HEK293T (cell line): ENCODE measurements at regions not wholly inside any gene's neighbourhood (a gene's known extent, or its start where the extent isn't known, plus 50 kb on each side); places are given as distances from the start of the nearest gene placed in this dataset.

Experiments
- CTCF ChIA-PET: fragments of 350-600 bp; formaldehyde crosslinking; extraction: SDS; loops from one replicate; lab custom pipeline; 2021; ENCODE audit warnings: antibody characterized with exemption, inconsistent platforms; lab: Yijun Ruan, JAX
- POLR2A ChIA-PET: fragments of 350-600 bp; formaldehyde crosslinking; extraction: SDS; loops from one replicate; lab custom pipeline; 2020; ENCODE audit warnings: antibody characterized with exemption, inconsistent platforms; lab: Yijun Ruan, JAX
- DNase-seq: peaks from one replicate; pipeline ENCODE4 v3.0.0; 2012; ENCODE audit warnings: mixed read lengths; ENCODE audit errors: extremely low spot score
- ARNT ChIP-seq: fragments of 450-650 bp; IDR thresholded peaks from 2 replicates; pipeline ENCODE4 v1.6.1; 2017; ENCODE audit warnings: mild to moderate bottlenecking
- BHLHE40 ChIP-seq: fragments of 450-650 bp; IDR thresholded peaks from 2 replicates; pipeline ENCODE4 v1.6.1; 2016; ENCODE audit warnings: mild to moderate bottlenecking, moderate library complexity, borderline replicate concordance
- CTBP1 ChIP-seq: fragments of 450-650 bp; IDR thresholded peaks from 2 replicates; pipeline ENCODE4 v1.6.1; 2016; ENCODE audit warnings: borderline replicate concordance
- ELF4 ChIP-seq: fragments of 450-650 bp; IDR thresholded peaks from 2 replicates; pipeline ENCODE4 v1.6.1; 2017; ENCODE audit warnings: antibody characterized with exemption
- FOXA1 ChIP-seq: fragments of 450-650 bp; IDR thresholded peaks from 2 replicates; pipeline ENCODE4 v1.6.1; 2016; ENCODE audit warnings: mild to moderate bottlenecking
- FOXK2 ChIP-seq: fragments of 450-650 bp; IDR thresholded peaks from 2 replicates; pipeline ENCODE4 v1.6.1; 2016; ENCODE audit warnings: mild to moderate bottlenecking
- FOXM1 ChIP-seq: fragments of 450-650 bp; IDR thresholded peaks from 2 replicates; pipeline ENCODE4 v1.6.1; 2017; ENCODE audit warnings: mild to moderate bottlenecking, borderline replicate concordance
- HDGF ChIP-seq: fragments of 450-650 bp; IDR thresholded peaks from 2 replicates; pipeline ENCODE4 v1.6.1; 2017; ENCODE audit warnings: antibody characterized with exemption, borderline replicate concordance
- L3MBTL2 ChIP-seq: fragments of 450-650 bp; conservative IDR thresholded peaks from 2 replicates; pipeline ENCODE4 v1.6.1; 2016; ENCODE audit warnings: mild to moderate bottlenecking
- LEF1 ChIP-seq: fragments of 450-650 bp; IDR thresholded peaks from 2 replicates; pipeline ENCODE4 v1.6.1; 2017; ENCODE audit warnings: mild to moderate bottlenecking, borderline replicate concordance
- NFRKB ChIP-seq: fragments of 450-650 bp; IDR thresholded peaks from 2 replicates; pipeline ENCODE4 v1.6.1; 2016; ENCODE audit warnings: mild to moderate bottlenecking, moderate library complexity
- SP1 ChIP-seq: fragments of 450-650 bp; IDR thresholded peaks from 2 replicates; pipeline ENCODE4 v1.6.1; 2017
- SUZ12 ChIP-seq: fragments of 450-650 bp; IDR thresholded peaks from 2 replicates; pipeline ENCODE4 v1.6.1; 2016; ENCODE audit warnings: mild to moderate bottlenecking
- TARDBP ChIP-seq: fragments of 450-650 bp; IDR thresholded peaks from 2 replicates; pipeline ENCODE4 v1.6.1; 2016
- ZNF384 ChIP-seq: fragments of 450-650 bp; IDR thresholded peaks from 2 replicates; pipeline ENCODE4 v1.6.1; 2016
- TF ChIP-seq, protein P1 (sequence below): fragments of 450-650 bp; IDR thresholded peaks from 2 replicates; pipeline ENCODE4 v1.6.1; 2016

GRCh38 chr7:124412531-124412930 is 353.1 kb downstream of the GPR37 start:
- TF ChIP-seq L3MBTL2 (no peak), TARDBP (no peak), NFRKB (no peak), CTBP1 (no peak), SUZ12 (no peak), ARNT (no peak), HDGF (no peak)
- TF ChIP-seq, protein P1, sequence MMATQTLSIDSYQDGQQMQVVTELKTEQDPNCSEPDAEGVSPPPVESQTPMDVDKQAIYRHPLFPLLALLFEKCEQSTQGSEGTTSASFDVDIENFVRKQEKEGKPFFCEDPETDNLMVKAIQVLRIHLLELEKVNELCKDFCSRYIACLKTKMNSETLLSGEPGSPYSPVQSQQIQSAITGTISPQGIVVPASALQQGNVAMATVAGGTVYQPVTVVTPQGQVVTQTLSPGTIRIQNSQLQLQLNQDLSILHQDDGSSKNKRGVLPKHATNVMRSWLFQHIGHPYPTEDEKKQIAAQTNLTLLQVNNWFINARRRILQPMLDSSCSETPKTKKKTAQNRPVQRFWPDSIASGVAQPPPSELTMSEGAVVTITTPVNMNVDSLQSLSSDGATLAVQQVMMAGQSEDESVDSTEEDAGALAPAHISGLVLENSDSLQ = no peak
- ChIA-PET CTCF (no interaction called here), POLR2A (no interaction called here)
- DNase-seq = no peak

GRCh38 chr7:124411796-124412195 is 353.8 kb downstream of the GPR37 start:
- TF ChIP-seq L3MBTL2 = no peak
- no peak for TF ChIP-seq ZNF384
- TF ChIP-seq FOXM1 = no peak
- TF ChIP-seq SP1 = no peak
- TF ChIP-seq ELF4 = no peak
- no peak for TF ChIP-seq TARDBP
- no peak for TF ChIP-seq SUZ12
- TF ChIP-seq ARNT = no peak
- DNase-seq = no peak
- CTCF ChIA-PET = no interaction called here
- POLR2A ChIA-PET = no interaction called here

GRCh38 chr7:124403587-124403986 is 362.0 kb downstream of the GPR37 start:
- CTCF ChIA-PET = no interaction called here
- DNase-seq = no peak
- no peak for TF ChIP-seq SUZ12
- TF ChIP-seq CTBP1 = no peak
- TF ChIP-seq, protein P1 = no peak
- POLR2A ChIA-PET = no interaction called here

- CTCF ChIA-PET = no interaction called here
Observed at GRCh38 chr7:124403112-124403511, 362.5 kb downstream of the GPR37 start.

GRCh38 chr7:124399941-124400340 is 365.7 kb downstream of the GPR37 start:
- ChIA-PET POLR2A (no interaction called here), CTCF (no interaction called here)
- TF ChIP-seq BHLHE40 = no peak
- no peak for TF ChIP-seq SP1
- no peak for TF ChIP-seq ZNF384
- no peak for TF ChIP-seq FOXA1
- no peak for TF ChIP-seq L3MBTL2
- TF ChIP-seq CTBP1 = no peak
- no peak for DNase-seq

More at GRCh38 chr7:124403112-124403511, 362.5 kb downstream of the GPR37 start:
- POLR2A ChIA-PET = no interaction called here
- TF ChIP-seq BHLHE40 (no peak), NFRKB (no peak), SP1 (no peak), ARNT (no peak), FOXA1 (no peak), ELF4 (no peak)
- DNase-seq = no peak

GRCh38 chr7:124398937-124399552 is 366.2 kb upstream of the TMEM229A start:
- ChIA-PET POLR2A (no interaction called here), CTCF (no interaction called here)
- TF ChIP-seq CTBP1 = no peak
- TF ChIP-seq BHLHE40 = no peak
- TF ChIP-seq FOXK2 = no peak
- TF ChIP-seq SP1 = no peak
- no peak for TF ChIP-seq ARNT
- TF ChIP-seq TARDBP = no peak
- TF ChIP-seq L3MBTL2 = no peak
- no peak for TF ChIP-seq FOXM1
- no peak for TF ChIP-seq LEF1
- TF ChIP-seq, protein P1 = no peak
- TF ChIP-seq ELF4 = no peak
- TF ChIP-seq HDGF = no peak
- no peak for TF ChIP-seq ZNF384
- no peak for TF ChIP-seq FOXA1
- no peak for TF ChIP-seq SUZ12
- TF ChIP-seq NFRKB = no peak
- no peak for DNase-seq

DNA sequence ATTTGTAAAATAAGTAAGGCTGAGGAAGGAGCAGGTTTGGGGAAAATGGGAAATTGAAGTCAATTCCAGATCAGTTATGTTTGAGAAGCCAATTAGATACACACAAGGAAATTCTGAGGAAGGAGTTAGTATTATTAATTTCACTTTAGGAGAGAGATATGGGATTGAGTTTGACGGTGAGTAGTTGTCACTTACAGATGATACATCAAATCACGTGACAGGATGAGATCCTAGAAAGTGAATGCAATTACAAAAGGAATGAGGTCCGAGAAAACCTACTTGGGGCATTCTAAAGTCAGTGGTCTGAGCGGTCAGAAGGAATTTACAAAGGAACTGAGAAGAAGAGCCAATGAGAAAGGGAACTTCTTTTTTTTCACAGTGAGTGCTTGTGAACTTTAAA is 364.3 kb upstream of the TMEM229A start:
- no peak for TF ChIP-seq ZNF384
- TF ChIP-seq BHLHE40 = no peak
- TF ChIP-seq ELF4 = no peak
- no peak for TF ChIP-seq CTBP1
- TF ChIP-seq SUZ12 = no peak
- TF ChIP-seq FOXA1 = no peak
- TF ChIP-seq HDGF = no peak
- no peak for TF ChIP-seq SP1
- no peak for TF ChIP-seq FOXM1
- no peak for TF ChIP-seq FOXK2
- TF ChIP-seq, protein P1 = no peak
- TF ChIP-seq L3MBTL2 = no peak
- TF ChIP-seq LEF1 = no peak
- TF ChIP-seq TARDBP = no peak
- no peak for TF ChIP-seq NFRKB
- TF ChIP-seq ARNT = no peak
- POLR2A ChIA-PET = no interaction called here
- CTCF ChIA-PET = no interaction called here
- DNase-seq = no peak
